ENCODE measurements at regions not wholly inside any gene's neighbourhood (a gene's known extent, or its start where the extent isn't known, plus 50 kb on each side); places are given as distances from the start of the nearest gene placed in this dataset.

DNA sequence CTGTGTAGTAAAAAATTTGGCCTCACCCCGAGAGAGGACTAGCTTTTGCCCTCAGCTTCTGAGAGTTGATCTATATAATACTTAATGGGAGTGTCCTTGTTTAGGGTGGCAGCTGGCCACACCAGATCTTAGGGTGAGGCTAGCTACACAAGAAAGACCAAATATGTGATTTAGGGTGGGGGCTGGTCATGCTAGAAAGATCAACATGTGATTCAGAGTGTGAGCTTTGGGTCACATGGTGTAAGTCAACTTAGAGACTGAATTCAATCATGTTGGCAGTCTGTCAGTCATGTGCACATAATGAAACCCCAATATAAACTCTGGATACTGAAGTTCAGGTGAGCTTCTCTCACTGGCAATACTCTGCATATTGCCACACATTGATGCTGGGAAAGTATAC, 120.7 kb upstream of the DAZL start:
- TF ChIP-seq, protein P1, sequence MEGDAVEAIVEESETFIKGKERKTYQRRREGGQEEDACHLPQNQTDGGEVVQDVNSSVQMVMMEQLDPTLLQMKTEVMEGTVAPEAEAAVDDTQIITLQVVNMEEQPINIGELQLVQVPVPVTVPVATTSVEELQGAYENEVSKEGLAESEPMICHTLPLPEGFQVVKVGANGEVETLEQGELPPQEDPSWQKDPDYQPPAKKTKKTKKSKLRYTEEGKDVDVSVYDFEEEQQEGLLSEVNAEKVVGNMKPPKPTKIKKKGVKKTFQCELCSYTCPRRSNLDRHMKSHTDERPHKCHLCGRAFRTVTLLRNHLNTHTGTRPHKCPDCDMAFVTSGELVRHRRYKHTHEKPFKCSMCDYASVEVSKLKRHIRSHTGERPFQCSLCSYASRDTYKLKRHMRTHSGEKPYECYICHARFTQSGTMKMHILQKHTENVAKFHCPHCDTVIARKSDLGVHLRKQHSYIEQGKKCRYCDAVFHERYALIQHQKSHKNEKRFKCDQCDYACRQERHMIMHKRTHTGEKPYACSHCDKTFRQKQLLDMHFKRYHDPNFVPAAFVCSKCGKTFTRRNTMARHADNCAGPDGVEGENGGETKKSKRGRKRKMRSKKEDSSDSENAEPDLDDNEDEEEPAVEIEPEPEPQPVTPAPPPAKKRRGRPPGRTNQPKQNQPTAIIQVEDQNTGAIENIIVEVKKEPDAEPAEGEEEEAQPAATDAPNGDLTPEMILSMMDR (IDR thresholded peaks at IDR 0.05) = no peak
- no peak for TF ChIP-seq ZFX (IDR thresholded peaks at IDR 0.05; ENCODE audit: borderline replicate concordance)
- H3K27ac ChIP-seq = no peak overlapping the region

DNA sequence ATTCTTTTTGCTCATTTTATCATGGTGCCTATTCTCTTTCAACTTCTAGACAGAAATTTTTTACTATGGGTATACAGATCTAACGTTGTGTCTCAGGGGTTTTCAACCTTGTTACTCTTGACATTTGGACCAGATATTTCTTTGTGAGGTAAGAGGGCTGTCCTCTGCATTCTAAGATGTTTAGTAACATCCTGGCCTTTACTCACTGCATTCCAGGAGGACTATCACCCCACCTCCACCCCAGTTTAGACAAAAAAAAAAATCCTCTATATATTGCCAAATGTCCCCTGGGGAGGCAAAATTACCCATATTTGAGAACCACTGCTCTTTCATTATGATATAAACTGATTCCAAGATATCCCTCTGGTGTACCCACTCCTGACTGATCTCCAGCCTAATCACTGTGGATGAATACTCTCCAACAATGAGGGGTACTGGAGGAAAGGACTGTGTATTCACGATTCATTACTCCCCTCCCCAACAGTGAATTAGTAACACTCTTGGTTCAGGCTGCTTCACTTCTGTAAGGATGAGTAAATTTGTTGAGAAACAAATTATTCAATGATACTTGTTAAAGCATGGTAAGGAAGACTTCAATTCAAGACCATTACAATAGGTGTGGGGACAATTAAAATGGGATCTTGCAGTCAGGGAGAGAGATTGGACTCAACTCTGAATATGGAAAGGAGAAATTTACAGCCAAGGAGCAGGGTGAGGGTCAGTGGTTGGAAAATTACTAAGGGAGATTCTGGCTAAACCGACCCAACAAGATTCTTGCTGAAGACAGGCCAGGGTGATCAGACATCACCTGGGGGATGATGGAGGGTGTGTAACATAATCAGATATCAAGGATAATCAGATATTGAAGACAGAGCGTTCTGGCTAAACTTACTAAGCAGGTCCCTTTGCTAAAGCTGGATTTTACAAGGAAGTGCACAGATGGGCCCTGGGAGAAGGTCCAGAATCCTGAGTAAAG, 123.8 kb upstream of the DAZL start:
- H3K27ac ChIP-seq = no peak overlapping the region
- TF ChIP-seq, protein P1 (IDR thresholded peaks at IDR 0.05) = no peak
- TF ChIP-seq ZFX (IDR thresholded peaks at IDR 0.05; ENCODE audit: borderline replicate concordance) = no peak

DNA sequence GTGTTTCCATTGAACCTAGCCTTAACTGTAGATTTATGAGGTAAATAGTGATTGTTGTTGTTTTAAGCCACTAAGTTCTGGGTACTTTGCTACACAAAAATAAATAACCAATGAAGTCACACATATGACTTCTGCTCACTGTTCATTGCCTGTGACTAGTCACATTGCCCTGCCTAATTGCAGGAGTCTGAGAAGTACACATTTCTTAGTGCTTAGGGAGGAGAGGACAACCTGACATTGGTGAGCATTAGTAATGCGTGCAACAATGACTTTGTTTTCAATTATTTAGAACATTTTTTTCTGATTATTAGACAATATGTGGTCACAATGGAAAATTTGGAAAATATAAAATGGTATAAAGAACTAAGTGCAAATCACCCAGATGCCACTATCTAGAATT, 133.2 kb upstream of the DAZL start:
- TF ChIP-seq, protein P1 (IDR thresholded peaks at IDR 0.05) = no peak
- no peak for TF ChIP-seq ZFX (IDR thresholded peaks at IDR 0.05; ENCODE audit: borderline replicate concordance)
- no peak overlapping the region for H3K27ac ChIP-seq

DNA sequence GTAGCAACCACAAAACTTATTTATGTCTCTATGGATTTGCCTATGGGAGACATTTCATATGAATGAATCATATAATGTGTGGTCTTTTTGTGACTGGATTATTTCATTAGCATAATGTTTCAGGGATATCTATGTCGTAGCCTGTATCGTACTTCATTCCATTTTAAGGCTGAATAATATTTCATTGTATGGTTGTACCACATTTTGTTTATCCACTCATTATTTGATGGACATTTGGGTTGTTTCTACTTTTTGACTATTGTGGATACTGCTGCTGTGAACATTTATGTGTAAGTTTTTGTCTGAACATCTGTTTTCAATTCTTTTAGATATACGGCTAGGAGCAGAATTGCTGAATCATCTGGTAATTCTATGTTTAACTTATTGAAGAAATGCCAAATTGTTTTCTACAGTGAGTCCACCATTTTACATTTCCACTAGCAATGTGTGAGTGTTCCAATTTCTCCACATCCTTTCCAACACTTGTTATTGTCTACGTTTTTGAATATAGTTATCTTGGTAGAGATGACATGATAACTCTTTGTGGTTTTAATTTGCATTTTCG, 134.4 kb upstream of the DAZL start:
- H3K27ac ChIP-seq = no peak overlapping the region
- TF ChIP-seq, protein P1 (IDR thresholded peaks at IDR 0.05) = no peak
- TF ChIP-seq ZFX (IDR thresholded peaks at IDR 0.05; ENCODE audit: borderline replicate concordance) = no peak

DNA sequence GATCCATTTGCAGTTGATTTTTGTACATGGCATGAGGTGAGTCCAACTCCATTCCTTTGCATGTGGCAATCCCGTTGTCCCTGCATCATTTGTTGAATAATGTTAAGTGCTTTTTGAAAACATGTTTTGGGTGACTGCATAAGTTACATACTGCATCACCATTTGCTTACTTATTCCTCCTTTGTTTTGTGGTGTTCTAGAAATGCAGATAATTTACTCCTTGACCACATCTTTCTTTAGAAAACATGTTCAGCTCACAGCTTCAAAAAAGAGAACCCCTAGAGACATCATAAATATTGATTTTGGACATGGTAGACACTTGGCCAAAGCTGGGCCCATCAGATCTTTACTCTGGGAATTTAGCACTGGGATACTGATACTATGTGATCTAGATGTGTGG, 135.3 kb upstream of the DAZL start:
- TF ChIP-seq, protein P1 (IDR thresholded peaks at IDR 0.05) = no peak
- TF ChIP-seq ZFX (IDR thresholded peaks at IDR 0.05; ENCODE audit: borderline replicate concordance) = no peak

DNA sequence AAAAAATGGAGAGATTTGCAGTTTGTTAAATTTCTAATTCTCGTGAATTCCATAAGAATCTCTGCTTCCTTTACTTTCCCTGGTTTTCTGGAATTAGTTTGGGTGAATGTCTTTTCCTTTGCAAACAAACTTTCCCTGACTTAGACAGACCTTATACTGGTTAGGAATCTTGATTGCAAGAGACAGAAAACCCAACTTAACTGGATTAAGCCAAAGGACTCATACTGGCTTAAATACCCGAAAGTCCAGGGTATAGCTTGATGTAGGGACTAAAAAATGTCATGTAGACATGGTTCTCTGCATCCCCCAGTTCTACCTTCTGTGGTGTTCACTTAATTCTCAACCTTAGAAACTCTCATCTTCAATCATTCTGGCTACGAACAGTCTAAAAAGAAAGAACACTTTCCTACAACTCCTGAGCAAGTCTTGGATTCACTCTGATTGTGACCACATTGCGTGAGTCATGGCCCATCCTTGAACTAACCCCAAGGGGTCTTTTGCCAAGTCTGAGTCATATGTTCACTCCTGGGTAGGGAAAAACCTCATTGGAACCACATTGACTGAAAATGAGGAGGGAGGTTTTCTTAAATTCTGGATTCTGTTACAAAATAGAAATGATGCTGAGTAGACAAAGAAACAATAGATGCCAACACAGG, 136.0 kb upstream of the DAZL start:
- no peak overlapping the region for H3K27ac ChIP-seq
- TF ChIP-seq, protein P1 (IDR thresholded peaks at IDR 0.05) = no peak
- TF ChIP-seq ZFX (IDR thresholded peaks at IDR 0.05; ENCODE audit: borderline replicate concordance) = no peak

More for the DNA sequence above, 135.3 kb upstream of the DAZL start:
- H3K27ac ChIP-seq = no peak overlapping the region
